Esophagus muscularis mucosa (tissue), 4 donors: ENCODE measurements at regions not wholly inside any gene's neighbourhood (a gene's known extent, or its start where the extent isn't known, plus 50 kb on each side); places are given as distances from the start of the nearest gene placed in this dataset.

Source experiments
- EP300 ChIP-seq: sonication (generic); formaldehyde crosslinking; IDR thresholded peaks from one replicate; pipeline ENCODE4 v1.6.1; 2017; ENCODE audit warnings: antibody characterized with exemption
- POLR2A ChIP-seq: fragments of 450-650 bp; IDR thresholded peaks from one replicate; pipeline ENCODE4 v1.6.1; 2017; ENCODE audit warnings: antibody characterized with exemption, moderate library complexity, mild to moderate bottlenecking, low read depth
- POLR2AphosphoS5 ChIP-seq, 2 donors: sonication (generic); formaldehyde crosslinking; IDR thresholded peaks; one replicate each; pipeline ENCODE4 v1.6.1; 2017; ENCODE audit warnings: antibody characterized with exemption in 2 of 2
- TF ChIP-seq, protein P1 (sequence below), 3 experiments: fragments of 200-600 bp in 2 of 3; fragments of 450-650 bp in 1 of 3; sonication (generic) in 2 of 3; IDR thresholded peaks; one replicate each; pipeline ENCODE4 v1.5.1; 2017 to 2019; ENCODE audit warnings: antibody characterized with exemption in 3 of 3, mild to moderate bottlenecking in 2 of 3, moderate library complexity in 1 of 3

DNA sequence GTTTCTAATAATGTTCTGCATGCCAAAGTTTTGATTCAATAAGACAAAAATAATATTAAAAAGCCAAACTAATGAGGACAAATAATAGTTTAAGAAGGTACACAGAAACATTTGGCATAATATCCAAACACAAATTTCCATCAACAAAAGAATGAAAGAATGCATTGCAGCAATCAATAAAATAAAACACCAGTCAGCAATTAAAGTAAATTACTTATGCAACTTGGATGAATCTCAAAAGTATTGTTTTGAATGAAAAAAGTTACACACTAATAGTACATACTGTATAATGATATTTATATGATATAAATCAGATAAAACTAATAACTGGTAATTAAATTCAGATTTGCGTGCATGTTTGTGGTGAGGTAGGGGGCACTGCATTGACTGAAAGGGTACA lies 285.5 kb upstream of the PCDH10 start:
- TF ChIP-seq, protein P1, sequence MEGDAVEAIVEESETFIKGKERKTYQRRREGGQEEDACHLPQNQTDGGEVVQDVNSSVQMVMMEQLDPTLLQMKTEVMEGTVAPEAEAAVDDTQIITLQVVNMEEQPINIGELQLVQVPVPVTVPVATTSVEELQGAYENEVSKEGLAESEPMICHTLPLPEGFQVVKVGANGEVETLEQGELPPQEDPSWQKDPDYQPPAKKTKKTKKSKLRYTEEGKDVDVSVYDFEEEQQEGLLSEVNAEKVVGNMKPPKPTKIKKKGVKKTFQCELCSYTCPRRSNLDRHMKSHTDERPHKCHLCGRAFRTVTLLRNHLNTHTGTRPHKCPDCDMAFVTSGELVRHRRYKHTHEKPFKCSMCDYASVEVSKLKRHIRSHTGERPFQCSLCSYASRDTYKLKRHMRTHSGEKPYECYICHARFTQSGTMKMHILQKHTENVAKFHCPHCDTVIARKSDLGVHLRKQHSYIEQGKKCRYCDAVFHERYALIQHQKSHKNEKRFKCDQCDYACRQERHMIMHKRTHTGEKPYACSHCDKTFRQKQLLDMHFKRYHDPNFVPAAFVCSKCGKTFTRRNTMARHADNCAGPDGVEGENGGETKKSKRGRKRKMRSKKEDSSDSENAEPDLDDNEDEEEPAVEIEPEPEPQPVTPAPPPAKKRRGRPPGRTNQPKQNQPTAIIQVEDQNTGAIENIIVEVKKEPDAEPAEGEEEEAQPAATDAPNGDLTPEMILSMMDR (IDR thresholded peaks at IDR 0.05) = no peak
- TF ChIP-seq EP300 (no peak), POLR2A (no peak), POLR2AphosphoS5 (IDR thresholded peaks at IDR 0.05) (no peak)
